HUES6 (cell line): ENCODE measurements at regions not wholly inside any gene's neighbourhood (a gene's known extent, or its start where the extent isn't known, plus 50 kb on each side); places are given as distances from the start of the nearest gene placed in this dataset.

Experiments used
- H3K27ac ChIP-seq: 2 replicates; pipeline ENCODE4 v1.7.0; 2013; ENCODE audit warnings: low read depth, mild to moderate bottlenecking, low read length, inconsistent platforms
- H3K27me3 ChIP-seq: 2 replicates; pipeline ENCODE4 v1.6.1; 2013; ENCODE audit warnings: low read length; ENCODE audit not compliant: control insufficient read depth, insufficient read depth
- H3K36me3 ChIP-seq: 2 replicates; pipeline ENCODE4 v1.6.1; 2013; ENCODE audit warnings: low read length; ENCODE audit not compliant: control insufficient read depth, insufficient read depth
- H3K4me1 ChIP-seq: 2 replicates; pipeline ENCODE4 v1.6.1; 2013; ENCODE audit warnings: low read length; ENCODE audit not compliant: control insufficient read depth, insufficient read depth
- H3K4me3 ChIP-seq: 2 replicates; pipeline ENCODE4 v1.5.1; 2013; ENCODE audit warnings: low read depth, low read length
- H3K9ac ChIP-seq: one replicate; pipeline ENCODE4 v1.6.1; 2013; ENCODE audit warnings: mild to moderate bottlenecking, low read length
- H3K9me3 ChIP-seq: 2 replicates; pipeline ENCODE4 v1.6.1; 2013; ENCODE audit warnings: low read depth, low read length; ENCODE audit not compliant: control insufficient read depth, insufficient read depth

DNA sequence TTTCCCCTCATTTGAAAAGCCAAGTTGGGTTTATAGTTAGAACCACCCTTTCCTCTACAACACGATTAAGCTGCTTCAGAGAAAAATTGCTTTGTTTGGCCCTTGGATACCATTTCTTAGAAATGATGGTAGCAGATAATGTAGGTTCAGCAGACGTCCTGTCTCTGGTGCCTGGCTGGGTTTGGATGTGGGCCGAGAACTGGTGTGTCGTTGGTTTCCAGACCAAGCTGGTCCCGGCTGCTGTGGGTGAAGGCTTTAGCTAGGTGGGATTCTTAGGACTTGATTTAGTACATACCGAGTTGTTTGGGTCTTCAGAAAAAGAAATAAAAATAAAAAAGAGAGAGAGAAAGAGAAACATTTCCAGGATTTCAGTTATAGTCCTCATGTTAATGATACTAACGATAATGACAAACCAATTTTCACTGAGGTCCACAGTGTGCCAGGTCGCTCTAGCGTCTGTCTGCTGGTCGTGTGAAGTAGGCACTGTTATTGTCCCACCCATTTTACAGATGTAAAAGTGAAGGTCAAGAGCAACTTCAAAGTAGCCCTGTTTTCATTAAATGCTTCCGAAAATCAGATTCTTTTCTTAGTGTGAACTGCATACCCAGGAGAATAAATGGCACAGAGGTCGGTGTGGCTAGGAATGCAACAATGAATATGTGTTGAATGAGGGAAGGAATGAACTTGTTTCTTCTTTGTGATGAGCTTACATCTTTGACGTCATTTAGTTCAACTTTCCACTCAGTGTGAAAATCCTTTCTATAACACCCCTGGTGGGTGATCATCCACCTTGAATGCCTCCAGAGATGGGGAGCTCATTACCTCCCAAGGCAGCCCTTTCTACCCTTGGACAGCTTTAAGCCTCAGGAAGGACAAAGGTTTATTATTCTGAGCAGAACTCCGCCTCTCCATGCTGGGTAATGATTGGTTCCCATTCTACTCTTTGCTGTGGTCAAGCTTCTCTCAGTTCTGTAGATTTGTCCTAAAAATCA lies 115.9 kb downstream of the INHBB start:
- H3K27ac ChIP-seq = no peak overlapping the region

DNA sequence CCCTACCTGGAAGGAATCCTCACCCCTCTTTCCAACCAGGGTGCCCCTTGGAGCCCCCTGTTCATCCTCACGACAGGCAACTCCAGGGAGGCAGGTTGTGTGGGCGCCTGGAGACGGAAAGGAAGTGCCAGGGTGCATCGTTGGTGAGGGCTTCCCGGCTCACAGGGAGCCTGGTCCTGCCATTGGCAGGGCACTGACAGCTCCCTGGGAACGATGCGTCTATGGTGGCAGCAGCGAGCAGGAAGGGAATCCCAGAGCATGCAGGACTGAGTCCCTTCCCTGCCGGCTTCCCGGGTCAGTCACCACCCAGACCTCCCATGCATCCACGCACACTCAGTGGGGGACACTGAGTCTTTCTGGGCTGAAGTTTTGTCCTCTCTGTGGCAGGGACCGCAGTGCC lies 117.6 kb downstream of the INHBB start:
- H3K4me3 ChIP-seq = no peak overlapping the region
- no peak overlapping the region for H3K27ac ChIP-seq
- H3K36me3 ChIP-seq = no peaks in the 10 kb centered on the region
- peaks cover 12% of the 10 kb centered on the region for H3K4me1 ChIP-seq
- H3K9me3 ChIP-seq = 0 out of 2 replicates have a peak, but pooled peaks cover under 1% of the 10 kb centered on the region
- H3K9ac ChIP-seq = no peak overlapping the region
- H3K27me3 ChIP-seq = peaks cover 96% of the 10 kb centered on the region

More for the DNA sequence above, 115.9 kb downstream of the INHBB start:
- peaks cover 10% of the 10 kb centered on the region; the same call in 1 of the 2 replicates for H3K9me3 ChIP-seq
- no peak overlapping the region for H3K4me3 ChIP-seq
- H3K36me3 ChIP-seq = no peaks in the 10 kb centered on the region
- H3K4me1 ChIP-seq = peaks cover 10% of the 10 kb centered on the region
- H3K27me3 ChIP-seq = peaks cover 80% of the 10 kb centered on the region
- H3K9ac ChIP-seq = no peak overlapping the region

DNA sequence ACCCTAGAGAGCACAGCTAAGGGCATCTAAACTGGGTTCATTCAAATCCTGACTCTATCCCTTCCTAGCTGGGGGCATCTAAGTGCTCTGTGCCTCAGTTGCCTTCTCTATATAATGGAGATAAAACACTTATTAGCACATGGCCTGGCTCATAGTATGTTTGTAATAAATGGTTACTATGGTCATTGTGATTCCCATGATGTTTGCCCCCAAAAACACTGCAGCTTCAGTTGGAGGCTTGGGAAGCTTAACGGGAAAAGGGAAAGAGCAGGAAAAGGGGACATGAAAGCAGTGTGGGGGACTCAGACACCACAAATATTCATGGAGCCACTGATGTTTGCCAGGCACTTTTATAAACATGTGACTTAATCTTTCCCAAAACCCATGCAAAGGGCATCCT lies 118.1 kb downstream of the INHBB start:
- Histone ChIP-seq H3K9me3 (no peaks in the 10 kb centered on the region), H3K36me3 (no peaks in the 10 kb centered on the region), H3K4me3 (no peak overlapping the region), H3K27ac (no peak overlapping the region), H3K27me3 (peaks cover 100% of the 10 kb centered on the region), H3K4me1 (peaks cover 12% of the 10 kb centered on the region), H3K9ac (no peak overlapping the region)

DNA sequence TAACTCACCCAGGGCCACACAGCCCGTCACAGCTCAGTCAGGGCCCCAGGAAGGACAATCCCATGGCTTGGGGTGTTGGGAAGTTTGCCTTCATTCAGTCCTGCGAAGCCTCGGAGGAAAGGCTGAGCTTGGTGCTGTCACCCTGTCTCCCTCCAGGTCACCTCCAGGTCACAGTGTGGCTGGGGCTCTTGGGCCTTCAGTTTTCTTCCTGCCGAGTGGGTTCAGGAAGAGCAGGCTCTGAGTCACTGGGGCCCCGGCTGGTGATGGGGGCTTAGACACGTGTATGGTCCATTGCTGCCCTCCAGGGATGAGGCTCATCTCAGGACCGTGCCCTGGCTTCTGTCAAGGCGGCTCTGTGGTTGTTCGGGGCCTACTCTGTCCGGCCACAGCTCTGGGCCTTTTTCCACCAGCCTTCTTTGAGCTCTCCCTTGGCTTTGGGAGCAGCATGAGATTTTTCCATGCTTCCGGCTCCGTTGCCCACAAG lies 118.6 kb downstream of the INHBB start:
- Histone ChIP-seq H3K9me3 (no peaks in the 10 kb centered on the region), H3K4me3 (no peak overlapping the region), H3K27me3 (peaks cover 100% of the 10 kb centered on the region), H3K4me1 (peaks cover 12% of the 10 kb centered on the region), H3K9ac (no peak overlapping the region), H3K36me3 (no peaks in the 10 kb centered on the region), H3K27ac (no peak overlapping the region)

DNA sequence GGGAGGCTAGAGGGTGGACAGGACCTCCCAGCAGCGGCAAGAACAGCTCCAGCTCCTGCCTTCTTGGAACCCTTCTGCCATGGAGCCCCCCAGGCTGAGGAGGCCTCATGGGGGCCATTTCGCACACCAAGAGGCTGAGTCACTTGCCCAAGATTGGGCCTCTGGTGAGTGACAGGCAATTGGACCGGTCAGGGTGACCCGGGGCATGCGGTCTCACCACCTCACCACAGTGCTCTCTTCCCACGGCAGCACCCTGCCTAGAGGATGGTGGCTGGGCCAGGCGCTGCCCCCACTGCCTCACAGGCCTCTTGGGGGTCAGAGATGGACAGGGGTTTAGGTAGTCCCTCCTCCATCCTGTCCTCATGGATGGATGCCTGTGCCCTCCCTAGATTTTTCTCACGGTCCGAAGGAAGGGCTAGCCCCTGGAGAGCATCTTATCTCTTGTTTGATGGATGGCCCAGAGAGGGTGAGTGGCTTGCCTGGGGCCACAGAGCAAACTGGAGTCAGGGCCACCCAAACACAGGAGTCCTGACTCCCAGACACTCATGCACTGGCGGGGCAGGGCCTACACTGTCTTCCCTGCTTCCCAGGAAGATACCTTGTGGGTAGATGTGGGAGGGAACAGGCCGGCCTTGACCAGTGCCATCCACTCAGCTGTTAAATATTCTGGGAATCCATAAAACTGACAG lies 119.2 kb downstream of the INHBB start:
- peak overlapping the region; percentile 41; the same call in 1 of the 2 replicates for H3K4me3 ChIP-seq
- peaks cover 100% of the 10 kb centered on the region for H3K27me3 ChIP-seq

DNA sequence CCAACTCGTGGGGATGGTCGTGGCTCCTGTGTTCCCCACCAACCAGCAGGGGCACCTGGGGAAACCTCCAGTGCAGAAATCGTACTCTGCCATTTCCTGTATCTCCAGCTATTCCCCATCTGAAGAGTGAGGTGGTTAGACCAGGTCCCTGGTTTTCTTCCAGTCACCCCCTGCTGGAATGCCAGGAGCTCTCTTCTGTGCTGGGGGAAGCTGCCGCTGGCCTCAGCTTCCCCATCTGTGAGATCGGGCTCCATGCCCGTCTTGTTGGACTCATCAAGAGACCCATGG lies 119.7 kb downstream of the INHBB start:
- H3K4me1 ChIP-seq = peaks cover 12% of the 10 kb centered on the region
- no peaks in the 10 kb centered on the region for H3K36me3 ChIP-seq
- peak overlapping the region; percentile 41; the same call in 1 of the 2 replicates for H3K4me3 ChIP-seq
- no peaks in the 10 kb centered on the region for H3K9me3 ChIP-seq
- H3K27ac ChIP-seq = no peak overlapping the region
- no peak overlapping the region for H3K9ac ChIP-seq
- H3K27me3 ChIP-seq = peaks cover 100% of the 10 kb centered on the region

More for the DNA sequence above, 119.2 kb downstream of the INHBB start:
- Histone ChIP-seq H3K4me1 (peaks cover 12% of the 10 kb centered on the region), H3K9ac (no peak overlapping the region), H3K27ac (no peak overlapping the region), H3K36me3 (no peaks in the 10 kb centered on the region), H3K9me3 (no peaks in the 10 kb centered on the region)

DNA sequence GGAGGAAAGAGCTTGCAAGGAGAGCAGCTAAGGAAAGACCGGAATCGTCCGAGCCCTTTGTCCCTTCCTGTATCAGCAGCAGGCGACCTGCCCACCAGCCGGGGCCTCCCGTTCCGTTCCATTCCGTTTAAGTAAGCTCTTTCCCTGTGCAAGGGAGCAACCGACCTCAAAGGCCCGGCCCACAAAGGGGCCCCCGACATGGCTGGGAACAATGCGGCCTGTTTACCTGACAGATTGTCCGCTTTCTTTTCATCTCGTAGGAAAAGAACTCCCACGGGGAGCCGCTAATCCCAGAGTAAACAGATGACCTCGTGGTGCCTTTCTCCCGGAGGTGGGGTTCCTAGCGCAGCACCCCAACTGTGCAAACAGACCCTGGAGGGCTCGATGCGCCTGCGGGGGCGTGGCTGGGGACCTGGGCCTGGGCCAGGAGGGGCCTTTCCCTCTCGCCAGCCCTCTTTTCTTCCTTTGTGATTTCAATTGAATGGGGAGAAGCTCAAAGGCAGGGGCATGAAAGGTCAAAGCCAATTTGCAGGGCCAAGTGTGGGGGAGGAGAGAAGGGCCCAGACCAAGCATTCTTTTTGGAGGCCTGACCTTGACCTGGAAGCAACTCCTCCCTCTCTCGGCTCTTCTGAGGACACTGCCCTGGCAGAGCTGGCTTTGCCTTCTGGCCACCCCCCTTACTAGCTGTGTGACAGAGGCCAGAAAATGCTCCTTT lies 120.2 kb downstream of the INHBB start:
- Histone ChIP-seq H3K9me3 (no peaks in the 10 kb centered on the region), H3K27ac (no peak overlapping the region), H3K9ac (no peak overlapping the region), H3K27me3 (peaks cover 100% of the 10 kb centered on the region), H3K4me1 (peaks cover 12% of the 10 kb centered on the region), H3K4me3 (peak overlapping the region; percentile 41), H3K36me3 (no peaks in the 10 kb centered on the region)

DNA sequence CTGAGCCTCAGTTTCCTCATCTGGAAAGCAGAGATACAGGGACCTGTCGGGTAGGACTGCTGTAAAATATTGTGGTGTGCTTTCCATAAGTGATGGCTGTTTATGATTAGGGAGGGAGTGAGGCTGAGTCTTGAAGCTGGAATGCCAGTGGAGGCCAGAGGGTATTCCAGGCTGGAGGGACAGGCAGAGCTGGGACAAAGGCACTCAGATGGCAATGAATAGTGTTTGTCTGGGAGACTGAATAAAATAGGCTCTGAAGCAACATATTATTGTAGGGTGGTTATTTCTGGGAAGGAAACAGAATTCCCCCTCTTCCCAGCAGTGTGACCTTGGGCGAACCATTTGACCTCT lies 120.7 kb downstream of the INHBB start:
- Histone ChIP-seq H3K27me3 (peaks cover 100% of the 10 kb centered on the region), H3K4me1 (peaks cover 12% of the 10 kb centered on the region), H3K36me3 (no peaks in the 10 kb centered on the region), H3K27ac (no peak overlapping the region), H3K9me3 (peaks cover 1% of the 10 kb centered on the region; the same call in 1 of the 2 replicates), H3K9ac (no peak overlapping the region), H3K4me3 (peak overlapping the region; percentile 41)

DNA sequence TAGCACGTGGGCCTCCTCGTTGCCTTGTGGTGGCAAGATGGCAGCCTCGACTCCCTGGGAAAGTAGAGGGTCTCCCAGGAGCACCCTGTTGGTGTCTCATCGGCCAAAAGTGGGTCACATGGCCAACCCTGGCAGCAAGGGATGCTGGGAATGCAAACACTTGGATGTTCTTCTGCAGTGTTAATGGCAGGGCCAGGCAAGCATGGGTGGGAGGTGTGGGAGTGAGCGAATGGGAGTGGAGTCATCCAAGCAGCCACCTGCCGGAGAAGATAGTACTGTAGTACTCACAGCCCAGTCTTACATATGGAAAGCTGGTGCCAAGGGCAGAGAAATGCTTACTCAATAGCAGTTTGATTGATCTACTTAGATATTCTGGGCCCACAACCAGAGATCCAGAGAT lies 122.2 kb downstream of the INHBB start:
- Histone ChIP-seq H3K9ac (no peak overlapping the region), H3K27me3 (peaks cover 100% of the 10 kb centered on the region), H3K4me3 (no peak overlapping the region), H3K27ac (no peak overlapping the region), H3K4me1 (peaks cover 12% of the 10 kb centered on the region), H3K36me3 (no peaks in the 10 kb centered on the region), H3K9me3 (peaks cover 5% of the 10 kb centered on the region; the same call in 1 of the 2 replicates)

DNA sequence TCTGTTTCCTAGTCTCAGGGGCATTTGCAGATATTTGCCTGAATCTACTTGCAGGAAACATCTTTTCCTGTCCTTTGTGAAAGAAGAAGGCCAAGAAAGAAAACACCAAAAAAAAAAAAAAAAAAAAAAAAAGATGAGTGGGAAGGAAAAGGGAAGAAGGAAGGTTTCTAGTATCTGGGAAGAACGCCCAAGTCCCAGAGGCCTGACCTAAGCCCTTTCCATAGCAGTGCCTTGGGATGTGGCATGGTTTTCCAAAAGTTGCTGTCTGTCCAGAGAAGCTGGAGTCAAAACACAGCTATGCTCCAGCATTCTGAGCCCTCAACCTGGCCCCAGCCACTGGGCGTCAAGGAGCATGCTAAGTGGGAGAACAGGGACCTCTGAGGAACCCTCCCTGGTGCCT lies 123.5 kb downstream of the INHBB start:
- H3K9me3 ChIP-seq = peaks cover 5% of the 10 kb centered on the region; the same call in 1 of the 2 replicates
- peaks cover 12% of the 10 kb centered on the region for H3K4me1 ChIP-seq
- H3K9ac ChIP-seq = no peak overlapping the region
- peaks cover 100% of the 10 kb centered on the region for H3K27me3 ChIP-seq
- H3K27ac ChIP-seq = no peak overlapping the region
- no peaks in the 10 kb centered on the region for H3K36me3 ChIP-seq
- no peak overlapping the region for H3K4me3 ChIP-seq
